ENCODE measurements at regions not wholly inside any gene's neighbourhood (a gene's known extent, or its start where the extent isn't known, plus 50 kb on each side); places are given as distances from the start of the nearest gene placed in this dataset.

DNA sequence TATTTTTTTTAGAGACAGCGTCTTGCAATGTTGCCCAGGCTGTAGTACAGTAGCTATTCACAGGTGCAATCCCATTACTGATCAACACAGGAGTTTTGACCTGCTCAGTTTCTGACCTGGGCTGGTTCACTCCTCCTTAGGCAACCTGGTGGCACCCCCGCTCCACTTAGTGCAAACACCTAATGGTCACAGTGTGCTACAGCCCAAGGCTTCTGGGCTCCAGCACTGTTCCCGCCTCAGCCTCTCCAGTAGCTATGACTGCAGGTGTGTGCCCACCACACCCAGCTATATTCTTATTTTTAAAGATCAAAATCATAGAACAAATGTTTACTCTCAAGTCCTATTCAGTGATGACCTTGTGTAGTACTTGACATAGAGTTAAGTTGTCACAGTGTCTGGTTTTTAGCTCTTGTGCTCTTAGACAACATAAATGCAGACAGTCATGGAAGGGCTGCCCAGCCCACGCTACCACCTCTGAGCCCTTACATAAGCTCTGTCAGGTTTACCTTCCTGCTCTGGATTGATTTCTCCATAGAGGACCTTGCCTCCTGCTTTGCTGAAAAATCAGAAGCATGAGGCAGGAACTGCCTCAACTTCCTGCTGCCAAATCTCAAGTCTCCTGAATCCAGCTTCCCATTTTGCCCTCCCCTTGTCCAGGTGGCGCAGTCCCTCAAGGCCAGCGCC is 82.2 kb upstream of the SLC1A4 start:
- TF ChIP-seq, protein P1, sequence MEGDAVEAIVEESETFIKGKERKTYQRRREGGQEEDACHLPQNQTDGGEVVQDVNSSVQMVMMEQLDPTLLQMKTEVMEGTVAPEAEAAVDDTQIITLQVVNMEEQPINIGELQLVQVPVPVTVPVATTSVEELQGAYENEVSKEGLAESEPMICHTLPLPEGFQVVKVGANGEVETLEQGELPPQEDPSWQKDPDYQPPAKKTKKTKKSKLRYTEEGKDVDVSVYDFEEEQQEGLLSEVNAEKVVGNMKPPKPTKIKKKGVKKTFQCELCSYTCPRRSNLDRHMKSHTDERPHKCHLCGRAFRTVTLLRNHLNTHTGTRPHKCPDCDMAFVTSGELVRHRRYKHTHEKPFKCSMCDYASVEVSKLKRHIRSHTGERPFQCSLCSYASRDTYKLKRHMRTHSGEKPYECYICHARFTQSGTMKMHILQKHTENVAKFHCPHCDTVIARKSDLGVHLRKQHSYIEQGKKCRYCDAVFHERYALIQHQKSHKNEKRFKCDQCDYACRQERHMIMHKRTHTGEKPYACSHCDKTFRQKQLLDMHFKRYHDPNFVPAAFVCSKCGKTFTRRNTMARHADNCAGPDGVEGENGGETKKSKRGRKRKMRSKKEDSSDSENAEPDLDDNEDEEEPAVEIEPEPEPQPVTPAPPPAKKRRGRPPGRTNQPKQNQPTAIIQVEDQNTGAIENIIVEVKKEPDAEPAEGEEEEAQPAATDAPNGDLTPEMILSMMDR (IDR thresholded peaks at IDR 0.05) = no peak
- no peak for TF ChIP-seq POLR2A (IDR thresholded peaks at IDR 0.05)
